Fibroblast of skin of left quadriceps (primary cell): ENCODE measurements at regions not wholly inside any gene's neighbourhood (a gene's known extent, or its start where the extent isn't known, plus 50 kb on each side); places are given as distances from the start of the nearest gene placed in this dataset.
"Not testable (repeated sequence)": the region's sequence is repeated elsewhere in the genome, so short reads cannot be mapped to it uniquely, and the experiment has no call there.

Experiments
- DNase-seq, 2 experiments: peaks; one replicate each; pipeline ENCODE4 v3.0.0-alpha.2; 2013; ENCODE audit warnings: low read depth in 2 of 2

- no peak for DNase-seq
These were observed 78.2 kb downstream of the HACD1 start for GRCh38 chr10:17538941-17539340.

GRCh38 chr10:17537281-17537680, 79.9 kb downstream of the HACD1 start:
- DNase-seq: no peak

- no peak for DNase-seq
These were observed 81.0 kb downstream of the HACD1 start for GRCh38 chr10:17536221-17536620.

- DNase-seq: no peak
These were observed 79.3 kb upstream of the ST8SIA6 start for GRCh38 chr10:17533731-17534130.

GRCh38 chr10:17528306-17528862, 74.0 kb upstream of the ST8SIA6 start:
- DNase-seq: no peak

- DNase-seq: peak; percentile 58 to 59
These were observed 73.2 kb upstream of the ST8SIA6 start for GRCh38 chr10:17527514-17528146.

- DNase-seq: not testable (repeated sequence)
These were observed 72.2 kb upstream of the ST8SIA6 start for GRCh38 chr10:17526571-17526970.

GRCh38 chr10:17523917-17524316, 69.5 kb upstream of the ST8SIA6 start:
- DNase-seq: no peak

GRCh38 chr10:17523246-17523753, 68.9 kb upstream of the ST8SIA6 start:
- no peak for DNase-seq

GRCh38 chr10:17522269-17522668, 67.9 kb upstream of the ST8SIA6 start:
- not testable (repeated sequence) for DNase-seq

- DNase-seq: no peak
These were observed 65.1 kb upstream of the ST8SIA6 start for GRCh38 chr10:17519457-17519856.

GRCh38 chr10:17518338-17518737, 63.9 kb upstream of the ST8SIA6 start:
- no peak for DNase-seq

GRCh38 chr10:17516376-17516775, 62.0 kb upstream of the ST8SIA6 start:
- no peak for DNase-seq

- peak; percentile 92 for DNase-seq
These were observed 58.1 kb upstream of the ST8SIA6 start for GRCh38 chr10:17512341-17513001.

- no peak for DNase-seq
These were observed 56.0 kb upstream of the ST8SIA6 start for GRCh38 chr10:17510242-17510908.

- DNase-seq: no peak
These were observed 53.1 kb upstream of the ST8SIA6 start for GRCh38 chr10:17507538-17507937.

GRCh38 chr10:17506856-17507471, 52.6 kb upstream of the ST8SIA6 start:
- DNase-seq: no peak

- no peak for DNase-seq
These were observed 52.0 kb upstream of the ST8SIA6 start for GRCh38 chr10:17506390-17506789.

- DNase-seq: peak; percentile 48 to 56
These were observed 50.3 kb upstream of the ST8SIA6 start for GRCh38 chr10:17504547-17505245.
